NCI-H526 (cell line): ENCODE measurements at regions not wholly inside any gene's neighbourhood (a gene's known extent, or its start where the extent isn't known, plus 50 kb on each side); places are given as distances from the start of the nearest gene placed in this dataset.

ENCODE experiments used
- DNase-seq, 2 experiments: peaks; one replicate each; lab custom pipeline; 2025; lab: John Stamatoyannopoulos, UW

- DNase-seq = no peak
These were observed 375.3 kb upstream of the DAB2 start for GRCh38 chr5:39800042-39800601.

GRCh38 chr5:39799242-39799641 is 374.5 kb upstream of the DAB2 start:
- no peak for DNase-seq

DNA sequence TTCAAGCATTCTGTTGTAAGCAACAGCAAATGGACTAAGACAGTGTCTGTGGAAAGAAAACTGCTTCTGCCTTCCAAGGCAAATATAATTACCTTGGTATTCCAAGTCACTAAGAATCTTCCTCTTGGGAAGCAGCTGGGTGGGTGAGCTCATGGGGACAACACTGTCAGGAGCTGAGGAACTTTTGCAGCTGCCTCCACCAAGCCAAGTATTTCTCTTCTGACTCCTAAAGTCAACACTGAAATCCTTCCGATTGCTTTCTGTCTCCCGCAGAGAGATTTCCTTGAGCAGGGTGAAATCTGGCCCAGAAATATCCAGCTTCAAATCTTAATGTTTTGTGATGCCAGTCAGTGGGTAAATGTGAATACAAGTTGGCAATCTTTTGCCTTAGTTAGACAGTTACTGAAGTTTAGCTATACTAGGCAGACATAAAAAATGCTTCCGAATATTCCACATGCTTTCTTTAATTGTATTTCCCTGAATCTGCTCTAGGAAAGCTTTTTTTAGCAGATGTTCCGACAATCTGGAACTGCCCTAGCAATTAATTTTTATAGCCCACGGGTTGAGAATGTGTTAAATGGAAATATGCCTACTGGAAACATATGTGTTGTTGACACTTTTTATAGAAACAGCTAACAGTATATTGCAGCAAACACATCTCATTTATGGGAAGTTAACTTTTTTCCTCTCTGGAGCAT is 369.9 kb upstream of the DAB2 start:
- DNase-seq = no peak

DNA sequence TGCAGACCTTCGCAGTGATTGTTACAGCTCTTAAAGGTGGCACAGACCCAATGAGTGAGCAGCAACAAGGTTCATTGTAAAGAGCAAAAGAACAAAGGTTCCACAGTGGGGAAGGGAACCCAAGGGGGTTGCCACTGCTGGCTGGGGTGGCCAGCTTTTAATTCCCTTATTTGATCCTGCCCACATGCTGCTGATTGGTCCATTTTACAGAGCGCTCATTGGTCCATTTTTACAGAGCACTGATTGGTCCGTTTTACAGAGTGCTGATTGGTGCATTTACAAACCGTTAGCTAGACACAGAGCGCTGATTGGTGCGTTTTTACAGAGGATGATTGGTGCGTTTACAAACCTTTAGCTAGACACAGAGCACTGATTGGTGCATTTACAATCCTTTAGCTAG is 360.6 kb upstream of the DAB2 start:
- no peak for DNase-seq

DNA sequence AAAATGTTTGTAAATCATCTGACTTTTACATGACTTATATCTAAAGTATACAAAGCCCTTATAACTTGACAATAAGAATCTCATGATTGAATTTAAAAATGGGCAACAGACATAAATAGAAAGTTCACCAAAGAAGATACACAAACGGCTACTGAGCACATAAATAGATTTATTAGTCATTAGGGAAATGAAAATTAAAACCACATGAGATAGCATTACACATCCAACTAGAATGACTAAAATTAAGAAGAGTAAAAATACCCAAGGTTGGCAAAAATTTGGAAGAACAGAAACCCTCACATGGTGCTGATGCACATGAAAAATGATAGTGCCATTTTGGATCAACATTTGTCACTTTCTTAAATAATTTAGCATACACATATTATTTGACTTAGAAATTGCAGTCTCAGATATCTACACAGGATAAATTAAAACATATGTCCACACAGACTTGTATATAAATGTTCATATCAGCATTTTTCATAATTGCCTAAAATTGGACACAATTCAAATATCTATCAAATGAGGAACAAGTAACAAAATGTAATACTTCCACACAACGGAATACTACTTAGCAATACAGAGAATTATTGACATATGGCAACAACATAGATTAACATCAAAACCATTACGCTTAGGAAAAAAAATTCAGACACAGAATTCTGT is 359.1 kb upstream of the DAB2 start:
- DNase-seq = no peak

DNA sequence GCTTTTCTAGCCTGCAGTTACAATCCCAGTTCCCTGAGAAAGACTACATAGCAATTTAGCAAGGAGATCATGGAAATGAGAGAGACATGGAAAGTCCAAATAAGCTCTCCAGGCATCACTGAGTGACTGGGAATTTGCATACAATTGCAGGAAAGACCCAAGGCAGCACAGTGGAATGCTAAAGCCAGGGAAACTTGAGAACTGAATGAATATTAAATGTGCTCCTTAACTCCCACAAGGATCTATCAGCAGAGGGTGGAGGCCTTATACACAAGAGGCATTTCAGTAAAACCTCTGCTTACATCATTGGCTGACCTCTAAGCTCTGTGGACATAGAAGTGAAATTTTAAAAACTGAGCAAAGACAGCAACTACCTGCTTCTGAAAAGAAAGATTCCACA is 355.6 kb upstream of the DAB2 start:
- peak; percentile 20 to 58 for DNase-seq

- peak in 1 of 2 experiments; percentile 9 for DNase-seq
These were observed 355.1 kb upstream of the DAB2 start for GRCh38 chr5:39779831-39780230.

GRCh38 chr5:39775797-39776365 is 351.1 kb upstream of the DAB2 start:
- no peak for DNase-seq

GRCh38 chr5:39775086-39775796 is 350.5 kb upstream of the DAB2 start:
- no peak for DNase-seq

DNA sequence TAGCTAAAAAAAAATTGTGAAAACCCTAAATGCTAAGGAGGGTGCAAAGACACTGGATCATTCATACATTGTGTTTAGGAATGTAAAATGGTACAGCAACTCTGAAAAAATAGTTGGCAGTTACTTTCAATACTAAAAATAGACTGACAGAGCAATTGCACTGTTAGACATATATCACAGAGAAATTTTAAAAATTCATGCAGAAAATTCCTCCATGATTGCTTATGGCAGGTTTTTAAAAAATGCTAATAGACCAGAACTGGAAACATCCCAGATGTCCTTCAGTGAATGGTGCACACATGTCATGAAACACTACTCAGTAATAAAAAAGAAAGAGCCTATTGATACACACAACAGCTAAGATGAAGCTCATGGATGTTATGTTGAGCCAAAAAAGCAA is 349.8 kb upstream of the DAB2 start:
- no peak for DNase-seq

DNA sequence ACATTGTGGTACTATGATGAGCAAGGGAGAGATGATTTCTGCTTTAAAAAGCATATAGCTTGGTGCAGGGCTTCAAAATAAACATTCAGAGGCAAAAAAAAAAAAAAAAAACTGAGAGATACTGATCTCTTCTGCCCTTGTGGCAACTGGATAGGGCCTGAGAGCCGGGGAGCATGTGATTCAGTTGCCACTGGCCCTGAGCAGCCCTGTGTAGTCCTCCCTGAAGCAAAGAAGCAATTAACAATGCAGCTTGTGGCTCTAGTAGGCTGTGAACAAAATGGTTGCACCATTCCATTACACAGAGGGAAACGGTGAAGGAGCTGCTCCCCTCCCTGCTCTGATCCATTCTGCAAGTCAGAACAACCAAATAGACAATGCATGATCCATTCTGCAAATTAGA is 347.5 kb upstream of the DAB2 start:
- no peak for DNase-seq

DNA sequence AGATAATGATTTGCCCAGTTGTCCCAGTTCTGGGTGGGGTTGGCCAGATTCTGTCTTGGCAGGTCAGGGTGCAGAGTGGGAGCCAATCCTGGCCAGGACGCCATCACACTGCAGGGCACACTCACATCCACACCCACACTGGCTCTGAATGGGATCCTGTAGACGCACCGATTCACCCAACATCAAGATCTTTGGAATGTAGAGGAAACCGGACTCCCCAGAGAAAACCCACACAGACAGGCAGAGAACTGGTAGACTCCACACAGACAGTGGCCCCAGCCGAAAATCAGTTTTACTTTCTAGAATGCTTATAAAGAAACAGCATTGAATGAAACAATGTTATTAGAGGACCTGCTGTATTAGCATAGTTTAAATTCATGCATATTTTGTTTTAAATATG is 343.1 kb upstream of the DAB2 start:
- DNase-seq = no peak

DNA sequence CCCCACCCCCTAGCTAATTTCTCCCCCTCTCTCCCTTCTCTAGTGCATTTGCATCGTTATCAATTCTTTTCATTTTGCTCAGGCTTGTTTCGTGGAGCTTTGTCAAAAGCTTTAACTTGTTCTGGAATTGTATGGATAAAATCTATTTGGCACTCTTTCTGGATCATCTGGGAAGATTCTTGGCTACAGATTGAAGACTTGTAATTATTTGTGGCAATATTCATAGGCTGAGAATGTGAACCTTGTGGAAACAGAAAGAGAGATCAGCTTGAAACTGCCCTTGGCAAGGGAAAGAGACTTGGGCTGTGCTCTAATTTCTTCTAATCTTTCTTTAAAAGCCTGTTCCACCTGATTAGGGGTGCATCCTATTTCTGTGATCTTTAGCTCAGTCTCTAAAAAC is 340.6 kb upstream of the DAB2 start:
- DNase-seq = no peak

DNA sequence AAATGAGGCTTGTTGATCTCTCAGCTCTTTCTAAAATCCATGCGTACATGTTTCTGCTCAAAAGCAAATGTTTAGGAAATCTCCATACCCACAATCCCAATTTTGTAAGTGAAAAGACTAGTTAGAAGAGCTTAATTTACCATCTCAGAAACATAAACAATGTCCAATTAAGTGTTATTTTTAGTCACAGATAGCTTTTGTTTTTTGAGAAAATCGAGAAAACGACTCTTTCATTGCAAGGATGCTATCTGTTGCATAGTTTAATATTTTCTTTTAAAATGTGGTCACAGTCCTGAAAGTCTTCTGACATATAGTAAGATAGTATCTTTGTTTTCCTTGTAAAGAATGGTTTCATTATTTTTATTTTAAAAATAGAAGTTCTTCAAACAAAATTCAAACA is 338.0 kb upstream of the DAB2 start:
- no peak for DNase-seq

DNA sequence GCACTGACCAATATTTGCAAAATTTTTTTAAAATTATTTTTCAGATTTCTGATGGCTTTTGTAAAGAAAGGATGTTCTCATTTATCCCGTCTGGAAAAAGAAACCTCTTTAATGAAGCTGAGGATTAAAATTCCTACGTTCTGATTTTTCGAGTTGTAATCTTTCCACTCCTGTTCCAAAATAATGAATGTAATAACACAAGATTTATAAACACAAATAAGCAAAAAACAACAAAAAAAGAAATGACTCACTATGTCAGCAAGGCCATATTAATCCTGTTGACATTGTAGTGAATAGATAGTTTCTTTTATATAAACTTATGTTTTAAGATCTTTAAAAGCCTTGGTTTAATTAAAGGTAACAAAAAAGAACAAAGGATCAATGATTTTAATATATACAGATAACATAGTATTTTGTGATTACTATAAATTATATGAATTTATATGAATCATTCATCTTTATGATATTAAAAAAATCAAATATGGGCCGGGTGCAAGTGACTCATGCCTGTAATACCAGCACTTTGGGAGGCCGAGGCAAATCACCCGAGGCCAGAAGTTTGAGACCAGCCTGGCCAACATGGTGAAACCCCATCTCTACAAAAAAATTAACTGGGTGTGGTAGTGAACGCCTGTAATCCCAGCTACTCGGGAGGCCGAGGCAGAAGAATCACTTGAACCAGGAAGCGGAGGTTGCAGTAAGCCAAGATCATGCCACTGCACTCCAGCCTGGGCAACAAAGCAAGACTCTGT is 336.6 kb upstream of the DAB2 start:
- DNase-seq = no peak

GRCh38 chr5:39760385-39761198 is 335.8 kb upstream of the DAB2 start:
- no peak for DNase-seq

GRCh38 chr5:39759701-39760100 is 334.9 kb upstream of the DAB2 start:
- no peak for DNase-seq

DNA sequence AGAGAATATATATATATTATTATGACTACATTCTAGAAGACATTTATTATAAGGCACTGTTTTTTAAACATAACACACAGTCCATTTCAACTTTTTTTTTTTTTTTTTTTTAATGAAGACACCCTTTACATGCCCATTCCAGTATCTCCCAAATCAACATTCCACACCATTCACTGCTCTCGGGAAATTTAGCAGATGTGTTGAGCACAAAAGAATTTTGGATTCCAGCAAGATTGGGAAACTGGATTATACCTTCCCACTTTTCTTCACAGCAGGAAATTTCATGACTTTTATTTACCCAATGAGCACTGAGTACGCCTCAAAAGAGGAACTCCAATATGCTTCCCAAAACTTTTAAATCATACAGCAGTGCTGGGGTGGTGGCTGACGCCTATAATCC is 333.6 kb upstream of the DAB2 start:
- no peak for DNase-seq

DNA sequence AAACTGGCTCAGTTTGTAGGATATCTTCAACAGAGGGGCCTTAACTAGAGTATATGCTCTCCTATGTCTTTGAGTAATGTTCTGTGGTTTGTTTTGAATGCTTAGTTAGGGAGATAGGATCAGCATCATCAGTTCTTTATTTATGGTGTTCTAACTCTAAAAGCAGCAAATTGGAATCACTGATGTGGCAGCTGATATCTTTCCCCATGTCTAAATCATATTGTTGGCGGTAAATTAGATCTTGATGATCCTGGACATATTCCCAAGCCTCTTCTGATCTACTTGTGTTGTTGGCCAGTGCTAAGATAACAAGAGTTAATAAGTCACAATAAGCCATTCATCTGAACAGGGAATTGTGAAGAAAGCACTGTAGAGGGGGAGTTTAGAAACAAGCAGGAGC is 332.4 kb upstream of the DAB2 start:
- DNase-seq = no peak

DNA sequence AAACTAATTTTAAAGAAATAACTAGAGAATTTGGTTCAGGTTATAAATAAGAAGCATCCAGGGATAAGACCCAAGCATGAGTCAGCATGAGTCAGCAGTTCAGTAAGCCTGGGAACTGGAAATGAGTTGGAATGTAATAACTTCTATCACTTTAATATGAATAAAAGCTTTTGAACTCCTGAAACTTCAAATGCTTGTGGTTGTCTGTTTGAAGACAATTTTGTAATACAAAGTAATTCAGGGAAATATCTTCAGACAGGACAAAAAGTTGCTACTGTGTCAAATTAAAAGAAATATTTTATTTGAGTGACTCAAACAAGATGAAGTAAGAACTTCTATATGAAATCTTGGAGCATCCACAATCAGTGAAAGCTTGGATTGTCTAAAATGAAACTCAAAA is 331.2 kb upstream of the DAB2 start:
- no peak for DNase-seq

GRCh38 chr5:39755452-39755851 is 330.7 kb upstream of the DAB2 start:
- no peak for DNase-seq
